C1 segment of cervical spinal cord (tissue), 14 donors: ENCODE measurements at regions not wholly inside any gene's neighbourhood (a gene's known extent, or its start where the extent isn't known, plus 50 kb on each side); places are given as distances from the start of the nearest gene placed in this dataset.
"Not testable (repeated sequence)": the region's sequence is repeated elsewhere in the genome, so short reads cannot be mapped to it uniquely, and the experiment has no call there.

ENCODE experiments used
- DNase-seq, 14 donors: peaks; one replicate each; lab custom pipeline; 2025; lab: John Stamatoyannopoulos, UW

DNA sequence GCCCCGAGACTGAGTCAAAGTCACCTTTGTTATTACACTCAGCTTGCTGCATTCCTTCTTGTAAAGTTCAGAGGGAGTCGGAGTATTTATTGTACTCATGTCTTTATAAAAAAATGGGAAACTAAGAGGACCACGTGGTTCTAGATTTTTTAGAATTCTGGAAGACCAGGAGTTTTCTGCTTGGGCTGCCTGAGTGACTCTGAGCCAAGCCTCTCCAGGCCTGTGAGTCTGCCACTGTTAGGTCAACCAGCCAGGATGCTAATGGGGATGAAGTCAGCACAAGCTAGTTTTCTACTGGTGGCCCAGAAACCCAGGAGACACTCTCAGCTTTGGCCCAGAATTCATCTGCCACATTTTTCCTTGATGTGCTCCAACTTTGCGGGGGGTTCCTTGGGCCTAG, 453.5 kb upstream of the SULF2 start:
- DNase-seq = peak in 8 of 14 donors; percentile 4 to 59 (median 13)

DNA sequence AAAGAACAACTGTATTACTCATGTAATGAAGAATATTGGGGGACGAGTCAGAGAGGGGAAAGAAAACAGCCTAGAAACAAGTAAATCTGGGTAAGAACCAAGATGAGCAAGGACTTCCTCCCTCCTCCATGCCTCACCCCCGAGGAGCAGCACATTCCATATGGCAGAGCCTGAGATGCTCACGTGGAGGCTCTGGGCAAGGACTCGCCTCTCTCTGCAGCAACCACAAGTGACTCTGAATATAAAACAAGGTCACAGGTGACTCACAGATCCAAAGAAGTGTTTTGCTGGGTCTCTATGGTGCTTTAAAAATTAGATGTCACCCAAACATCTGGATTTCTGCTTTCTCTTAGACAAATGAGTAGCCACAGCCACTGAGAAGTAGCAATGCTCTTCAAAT, 453.0 kb upstream of the SULF2 start:
- DNase-seq = peak in 1 of 14 donors; percentile 36

DNA sequence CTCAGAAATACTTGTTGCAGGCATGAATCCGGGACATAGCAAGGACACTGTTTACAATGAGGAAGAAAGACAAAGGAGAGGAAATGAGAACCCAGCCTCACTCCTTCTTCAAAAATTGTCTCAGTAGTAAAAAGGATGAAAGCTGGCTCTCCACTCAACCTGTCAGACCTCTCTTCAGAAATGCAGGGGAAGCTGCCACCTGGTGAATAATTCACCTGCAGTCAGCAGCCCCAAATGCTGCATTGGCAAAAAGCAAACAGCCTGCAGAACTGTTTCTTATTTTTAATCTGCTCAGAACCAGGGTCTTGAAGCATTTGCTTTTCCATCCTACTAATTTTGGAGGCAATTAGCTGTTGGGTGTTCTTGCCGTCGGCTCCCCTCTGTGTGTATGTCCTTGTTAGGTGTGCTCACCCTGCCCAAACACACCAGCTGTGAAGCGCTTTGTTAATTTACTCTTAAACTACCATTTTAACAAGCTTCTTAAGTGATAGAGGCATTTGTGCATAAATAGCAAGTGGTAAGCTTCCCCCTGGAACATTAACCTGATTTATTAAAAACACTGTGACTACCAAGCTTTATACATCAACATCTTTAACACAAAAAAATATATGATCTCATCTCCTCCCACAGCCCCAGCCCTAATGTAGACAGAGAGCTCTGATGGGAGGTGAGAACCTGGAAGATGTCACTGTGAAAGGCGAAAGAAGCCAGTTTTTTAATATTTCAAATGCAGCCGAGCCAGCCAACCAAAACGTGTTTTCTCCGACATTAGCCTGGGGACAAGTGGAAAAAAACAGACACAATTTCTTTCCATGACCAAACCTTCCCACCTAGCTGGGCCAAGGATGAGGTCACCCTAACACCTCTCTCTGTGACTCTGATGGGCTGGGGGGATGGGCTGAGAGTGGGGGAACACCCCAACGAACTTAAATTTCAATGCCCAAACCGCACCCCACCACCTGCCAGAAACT, 451.0 kb upstream of the SULF2 start:
- DNase-seq = no peak

DNA sequence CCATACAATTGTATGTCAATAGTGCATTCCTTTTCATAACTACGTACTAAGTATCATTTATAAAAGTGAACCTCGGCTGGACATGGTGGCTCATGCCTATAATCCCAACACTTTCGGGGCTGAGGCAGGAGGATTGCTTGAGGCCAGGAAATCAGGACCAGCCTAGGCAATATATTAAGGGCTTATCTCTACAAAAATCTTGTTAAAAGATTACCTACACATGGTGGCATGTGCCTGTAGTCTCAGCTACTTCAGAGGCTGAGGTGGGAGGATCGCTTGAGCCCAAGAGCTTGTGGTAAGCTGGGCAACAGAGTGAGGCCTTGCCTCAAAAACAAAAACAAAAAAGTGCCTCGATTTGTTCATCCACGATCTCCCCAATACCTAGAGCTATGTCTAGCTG, 449.7 kb upstream of the SULF2 start:
- no peak for DNase-seq

DNA sequence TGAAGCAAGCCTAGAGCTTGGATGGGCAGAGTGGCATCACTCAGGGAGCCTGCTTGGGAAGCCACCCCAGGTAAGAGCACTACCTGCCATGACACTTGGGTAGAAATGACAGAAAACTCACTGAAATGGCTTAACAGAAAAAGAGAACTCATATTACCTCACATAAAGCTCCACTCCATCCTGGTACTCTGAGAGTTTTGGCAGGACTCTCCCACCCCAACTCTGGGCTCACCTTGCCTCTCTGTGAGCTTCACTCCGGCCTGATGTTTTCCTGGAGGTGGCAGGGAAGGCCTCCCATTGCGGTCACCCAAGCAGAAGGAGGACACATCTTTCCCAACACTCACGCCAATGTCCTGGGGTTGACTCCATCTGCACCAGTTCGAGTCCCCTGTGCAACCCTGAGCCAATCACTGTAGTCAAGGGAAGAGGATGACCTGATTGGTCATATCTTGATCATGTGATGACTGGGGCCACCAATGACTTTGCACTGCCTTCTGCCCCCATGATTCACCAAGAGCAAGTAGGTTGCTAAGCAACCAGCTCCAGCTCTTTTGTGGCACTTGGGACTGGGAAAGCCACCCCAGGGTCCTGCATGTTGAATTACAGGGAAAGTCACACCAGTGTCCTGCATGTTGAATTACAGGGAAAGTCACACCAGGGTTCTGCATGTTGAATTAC, 446.1 kb upstream of the SULF2 start:
- no peak for DNase-seq

DNA sequence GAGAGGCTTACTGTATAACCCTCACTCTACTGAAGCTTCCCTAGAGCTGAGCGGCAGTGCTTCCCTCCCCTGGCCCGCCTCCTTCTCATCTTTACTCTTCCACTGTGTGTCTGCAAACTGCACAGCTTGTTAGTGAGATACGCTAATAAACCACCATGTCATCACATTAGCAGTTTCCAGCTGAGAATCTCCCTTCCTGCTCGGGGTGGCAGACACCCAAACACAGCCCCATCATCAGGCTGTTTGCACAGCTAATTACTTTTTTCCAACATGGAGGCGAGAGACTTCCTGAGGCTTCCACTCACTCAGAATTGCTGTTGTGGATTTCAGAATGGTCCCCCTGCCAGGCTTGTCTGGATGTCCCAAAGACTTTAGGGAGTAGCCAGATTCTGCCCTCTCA, 444.9 kb upstream of the SULF2 start:
- no peak for DNase-seq

DNA sequence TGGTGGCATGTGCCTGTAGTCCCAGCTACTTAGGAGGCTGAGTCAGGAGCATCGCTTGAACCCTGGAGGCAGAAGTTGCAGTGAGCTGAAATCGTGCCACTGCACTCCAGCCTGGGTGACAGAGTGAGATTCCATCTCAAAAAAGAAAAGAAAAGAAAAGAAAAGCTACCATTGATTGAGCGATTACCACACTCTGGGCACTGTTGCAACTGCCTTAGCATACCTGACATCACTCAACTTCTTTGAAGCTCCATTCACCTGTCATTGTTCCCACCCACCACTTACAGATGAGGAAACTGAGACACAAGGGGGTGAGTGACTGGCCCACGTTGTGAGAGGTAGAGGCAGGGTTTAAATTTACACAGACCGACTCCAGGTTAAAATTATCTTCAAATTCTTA, 442.1 kb upstream of the SULF2 start:
- DNase-seq = no peak

DNA sequence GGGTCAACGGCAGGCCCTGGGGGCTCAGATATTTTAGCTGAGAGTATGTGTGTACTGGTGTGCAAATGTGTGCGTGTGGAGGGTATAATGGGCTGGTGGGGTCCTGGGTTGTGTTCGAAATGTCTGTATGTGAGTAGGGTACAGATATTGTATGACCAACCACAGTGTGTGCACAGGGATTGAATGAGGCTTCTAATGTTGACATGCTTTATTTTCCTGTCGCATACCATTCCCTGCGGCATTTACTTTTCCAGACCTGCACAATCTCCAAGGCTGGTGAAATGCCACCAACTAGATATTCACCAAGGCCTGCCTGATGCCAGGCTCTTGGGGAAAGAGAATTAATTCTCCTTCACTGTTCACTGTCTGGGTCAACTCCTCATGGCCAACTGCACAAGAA, 441.4 kb upstream of the SULF2 start:
- DNase-seq = no peak

DNA sequence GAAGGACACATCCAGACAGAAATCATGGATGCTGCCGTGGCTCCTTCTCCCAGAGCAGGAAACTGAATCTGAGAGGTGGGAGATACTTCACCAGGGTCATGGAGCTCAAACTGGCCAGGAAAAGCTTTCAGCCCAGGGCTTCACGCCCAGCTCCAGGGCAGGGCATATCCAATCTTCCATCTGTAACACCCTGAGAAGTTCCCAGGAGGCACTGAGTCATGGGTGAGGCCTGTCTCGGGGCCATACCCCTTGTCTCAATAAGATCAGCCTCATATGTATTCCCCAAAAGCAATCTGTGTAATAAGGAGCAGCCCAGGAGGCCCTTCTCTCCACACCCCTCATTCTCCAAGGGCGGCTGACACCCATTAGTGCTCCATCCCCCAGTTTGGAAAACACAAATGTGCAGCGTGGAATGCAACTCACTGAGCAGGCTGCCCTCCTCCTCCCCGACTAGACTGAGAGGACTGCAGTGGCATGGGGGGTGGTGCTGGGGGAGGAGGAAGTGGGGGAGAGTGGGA, 439.3 kb upstream of the SULF2 start:
- DNase-seq = no peak

DNA sequence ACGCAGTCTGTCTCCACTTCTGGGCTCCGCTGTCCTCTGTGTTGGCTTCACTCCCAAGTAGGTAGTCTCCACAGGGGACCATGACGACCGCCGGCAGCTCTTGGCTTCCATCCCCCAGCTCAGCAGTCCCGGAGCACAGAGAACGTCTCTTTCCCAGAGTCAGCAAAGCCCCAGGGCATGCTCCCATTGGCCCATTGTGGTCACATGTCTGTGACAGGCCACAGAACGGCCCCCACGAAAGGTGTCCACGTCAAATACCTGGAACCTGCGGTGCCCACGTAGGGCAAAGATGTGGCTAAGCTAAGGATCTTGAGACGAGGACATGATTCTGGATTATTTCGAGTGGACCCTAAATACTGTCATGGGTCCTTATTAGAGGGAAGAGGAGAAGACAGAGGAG, 438.4 kb upstream of the SULF2 start:
- DNase-seq = peak in 4 of 14 donors; percentile 1 to 14 (median 2)

DNA sequence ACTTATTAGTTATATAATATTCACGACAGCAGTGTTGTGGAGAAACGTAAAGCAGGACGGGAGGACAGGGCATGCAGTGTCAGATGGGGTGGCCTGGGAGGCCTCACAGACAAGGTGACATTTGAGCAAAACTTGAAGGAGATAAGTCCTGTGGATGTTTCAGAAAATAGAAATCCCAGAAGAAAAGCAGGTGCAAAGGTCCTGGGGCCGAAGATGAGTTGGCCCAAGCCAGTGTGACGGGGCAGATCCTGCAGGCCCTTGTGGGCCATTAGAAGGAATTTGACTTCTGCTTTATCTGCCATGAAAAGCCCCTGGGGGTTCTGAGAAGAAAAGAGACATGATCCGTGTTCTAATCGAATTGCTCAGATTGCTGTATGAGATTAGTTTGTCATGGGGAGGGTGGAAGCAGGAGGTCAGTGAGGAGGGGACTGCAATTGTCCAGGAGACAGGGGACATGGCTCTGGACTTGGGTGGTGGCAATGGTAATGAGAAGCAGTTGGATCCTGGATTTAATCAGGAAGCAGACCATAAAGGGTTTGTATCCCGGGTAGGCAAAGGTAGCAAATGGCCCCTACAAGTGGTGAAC, 437.4 kb upstream of the SULF2 start:
- DNase-seq = no peak

DNA sequence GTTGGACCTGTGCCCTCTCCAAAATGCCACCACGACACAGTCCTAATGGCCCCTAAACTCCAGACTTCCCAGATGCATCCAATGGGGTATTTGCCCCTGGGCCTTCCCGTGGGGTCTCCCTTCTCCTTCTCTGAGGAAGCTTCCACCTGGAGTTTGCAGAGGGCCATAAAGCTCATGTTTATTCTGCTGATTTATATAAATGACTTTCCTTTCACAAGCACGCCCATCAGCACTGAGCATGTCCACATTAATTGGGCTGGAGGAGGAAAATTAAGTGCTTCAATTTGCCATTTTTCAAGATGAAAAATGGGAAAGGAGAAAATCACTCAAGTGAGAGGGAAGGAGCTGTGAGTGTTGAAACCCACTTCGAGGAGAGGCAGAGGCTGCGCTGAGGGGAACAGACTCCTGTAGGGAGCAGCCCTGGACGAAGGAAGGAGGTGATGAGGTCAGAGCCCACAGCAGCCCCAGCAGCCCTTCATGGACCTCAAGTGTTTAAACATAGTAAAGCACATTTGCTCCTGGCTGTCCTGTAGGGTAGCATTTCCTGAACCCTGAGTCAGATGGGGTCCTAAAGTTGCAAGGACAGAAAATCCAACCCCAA, 434.9 kb upstream of the SULF2 start:
- no peak for DNase-seq

DNA sequence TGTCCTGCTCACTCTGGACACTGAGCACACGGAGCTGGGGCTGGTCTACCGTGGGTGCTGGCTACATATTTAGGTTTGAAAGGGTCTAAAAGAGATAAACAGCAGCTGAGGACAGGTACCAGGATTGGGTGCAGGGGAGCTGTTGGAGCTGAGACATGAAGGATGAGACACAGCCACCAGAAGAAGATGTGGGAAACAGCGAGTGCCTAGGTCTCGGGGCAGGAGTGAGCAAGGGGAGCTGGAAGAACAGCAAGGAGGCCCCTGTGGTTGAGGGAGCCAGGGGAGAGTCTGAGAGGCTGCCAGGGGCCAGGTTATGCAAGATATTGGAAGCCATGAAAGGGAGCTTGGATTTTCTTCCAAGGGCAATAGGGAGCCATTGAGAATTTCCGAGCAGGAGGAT, 434.0 kb upstream of the SULF2 start:
- DNase-seq = no peak

DNA sequence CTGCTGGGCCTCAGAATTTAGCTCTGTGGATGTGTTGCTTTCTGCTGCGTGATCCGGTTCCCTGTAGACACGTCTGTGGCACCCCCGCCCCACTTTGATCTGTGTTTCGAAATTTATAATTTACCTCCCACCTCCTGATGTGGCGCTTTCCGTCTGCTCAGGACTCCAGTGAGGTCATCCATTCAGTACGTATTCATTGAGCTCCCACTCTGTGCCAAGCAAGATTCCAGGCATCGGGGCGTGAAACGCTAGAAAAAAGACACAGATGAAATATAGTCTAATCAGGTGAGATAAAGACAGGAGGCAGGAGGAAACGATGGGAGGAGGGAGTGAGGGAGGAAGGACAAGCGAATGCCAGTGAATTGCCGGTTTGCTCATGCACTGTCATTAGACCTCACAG, 431.9 kb upstream of the SULF2 start:
- DNase-seq = no peak

DNA sequence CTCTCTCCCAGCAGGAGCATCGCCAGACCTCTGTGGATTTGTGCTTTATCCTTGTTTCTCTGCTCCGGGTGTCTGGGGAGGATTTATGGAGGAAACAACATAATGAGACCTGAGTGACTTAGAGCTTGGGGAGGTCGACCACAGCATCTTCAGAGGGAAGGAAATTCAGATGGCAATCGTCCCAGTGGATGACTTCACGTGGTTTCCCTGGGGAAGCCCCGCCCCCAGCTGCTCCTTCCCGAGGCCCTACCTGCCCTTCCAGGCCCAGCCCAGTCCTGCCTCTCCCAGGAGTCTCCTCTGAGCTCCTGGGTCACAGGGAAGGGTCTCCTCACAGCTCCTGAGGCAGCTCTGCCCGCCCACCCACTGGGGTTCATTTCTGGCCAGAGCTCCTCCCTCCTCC, 430.3 kb upstream of the SULF2 start:
- DNase-seq = no peak

DNA sequence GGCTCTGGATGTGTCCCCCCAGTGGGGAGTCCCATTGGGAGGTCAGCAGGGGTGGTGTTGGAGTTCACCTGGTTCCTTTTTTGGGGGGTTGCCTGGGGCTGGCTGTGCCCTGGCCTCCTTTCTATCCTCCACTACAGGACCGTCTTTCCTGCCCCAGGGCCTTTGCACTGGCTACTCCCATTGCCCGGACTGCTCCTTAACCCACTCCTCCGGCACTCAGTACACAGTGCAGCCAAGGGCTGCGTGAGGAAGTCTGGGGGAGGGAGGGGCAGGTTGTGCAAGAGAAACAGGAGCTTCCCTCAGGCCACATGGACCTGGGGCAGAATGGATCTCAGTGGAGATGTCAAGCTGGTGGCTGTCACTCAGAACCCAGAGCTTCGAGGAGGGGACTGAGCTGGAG, 429.3 kb upstream of the SULF2 start:
- no peak for DNase-seq

DNA sequence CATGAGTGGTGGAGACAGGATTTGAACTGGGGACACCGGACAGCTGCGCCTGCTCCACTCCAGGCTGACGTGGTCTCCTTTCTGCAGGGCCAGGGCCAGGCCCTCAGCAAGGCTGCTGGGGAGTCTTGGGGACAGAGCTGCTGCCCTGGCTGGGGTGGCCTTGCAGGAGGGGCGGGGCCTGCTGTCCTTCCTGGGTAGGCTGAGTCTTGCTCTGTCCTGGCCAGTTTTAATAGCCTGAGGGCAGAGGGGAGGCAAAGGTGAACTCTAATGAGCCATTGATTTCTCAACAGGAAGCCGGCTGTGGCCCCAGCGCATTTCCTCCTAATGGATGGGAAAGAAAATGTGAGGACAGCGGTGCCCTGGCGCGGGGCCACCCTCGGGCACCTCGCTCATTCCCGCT, 428.4 kb upstream of the SULF2 start:
- DNase-seq = not testable (repeated sequence)

DNA sequence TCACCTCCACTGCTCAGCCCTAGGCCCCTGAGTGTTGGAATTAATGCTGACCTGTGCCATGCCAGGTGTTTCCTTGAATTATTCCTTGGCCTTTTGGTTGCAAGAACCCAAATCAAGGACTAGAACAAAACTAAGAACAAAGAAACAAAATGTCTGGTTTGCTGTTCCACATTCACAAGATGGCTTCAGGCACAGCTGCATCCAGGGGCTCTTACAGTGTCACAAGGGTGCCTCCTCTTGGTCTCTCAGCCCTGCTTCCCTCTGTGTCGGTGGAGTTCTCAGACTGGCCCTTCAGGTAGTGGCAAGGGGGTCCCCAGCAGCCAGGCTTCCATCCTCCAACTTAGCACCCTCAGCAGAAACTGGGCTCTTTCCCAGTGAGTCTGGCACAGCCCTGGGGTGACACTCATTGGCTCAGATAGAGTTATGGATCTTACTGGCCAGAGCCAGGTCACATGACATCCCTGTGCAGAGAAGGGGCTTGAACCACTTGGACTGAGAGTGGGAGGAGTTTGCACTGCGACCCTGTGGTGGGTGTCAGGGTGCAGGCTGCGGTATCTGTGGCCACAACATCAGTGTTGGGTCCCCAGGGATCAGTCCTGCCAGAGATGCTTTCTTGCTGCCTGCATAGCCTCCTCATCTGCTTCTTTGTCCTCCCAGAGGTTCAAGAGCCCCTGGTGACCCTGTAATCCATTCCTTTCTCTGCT, 427.7 kb upstream of the SULF2 start:
- no peak for DNase-seq

DNA sequence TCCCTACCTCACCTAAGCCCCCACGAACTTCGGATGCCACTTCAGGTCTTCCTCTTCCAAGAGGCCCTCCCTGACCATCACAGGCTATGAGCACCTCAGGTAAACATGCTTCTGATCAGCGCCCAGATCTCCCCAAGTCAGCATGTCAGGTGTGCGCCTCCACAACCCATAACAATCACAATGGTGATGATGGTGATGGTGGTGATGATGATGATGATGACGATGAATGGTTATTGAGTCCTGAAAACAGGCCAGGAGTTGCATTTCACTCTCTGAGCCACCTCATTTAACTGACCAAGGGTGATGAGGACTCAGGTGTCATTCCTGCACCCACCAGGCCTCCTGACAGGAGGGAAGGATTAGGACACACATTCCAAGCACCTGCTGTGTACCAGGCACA, 426.6 kb upstream of the SULF2 start:
- no peak for DNase-seq

DNA sequence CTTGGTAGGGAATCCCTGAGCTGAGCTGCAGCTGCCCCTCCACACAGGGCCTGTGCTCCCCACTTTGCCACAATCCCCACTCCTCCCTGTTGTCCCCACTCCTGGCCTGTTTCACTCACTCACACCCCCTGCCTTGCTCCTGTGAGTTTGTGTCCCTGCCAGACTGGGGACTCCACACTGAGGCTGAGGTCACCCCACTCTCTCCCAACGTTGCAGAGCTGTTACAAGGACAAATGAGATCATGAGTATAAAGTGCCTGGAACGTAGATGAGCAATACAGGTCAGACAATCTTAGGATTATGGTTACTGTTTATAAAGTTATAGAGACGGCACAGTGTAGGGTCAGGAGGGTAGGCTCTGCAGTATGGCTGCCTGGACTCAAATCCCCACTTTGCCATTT, 426.0 kb upstream of the SULF2 start:
- DNase-seq = no peak
